Brain microvascular endothelial cell (primary cell): ENCODE measurements at regions not wholly inside any gene's neighbourhood (a gene's known extent, or its start where the extent isn't known, plus 50 kb on each side); places are given as distances from the start of the nearest gene placed in this dataset.
A peak's percentile ranks its signal among the peaks of the same experiment; 100 is the strongest.

Experiments used
- DNase-seq: peaks from one replicate; pipeline ENCODE4 v3.0.0-alpha.2; 2020
- H3K27ac ChIP-seq: fragments of 250-450 bp; sonication (Bioruptor Pico); 2 replicates; pipeline ENCODE4 v1.5.1; 2020; ENCODE audit warnings: mild to moderate bottlenecking, moderate library complexity
- H3K27me3 ChIP-seq: fragments of 250-450 bp; sonication (Bioruptor Pico); replicated peaks from 2 replicates; pipeline ENCODE4 v1.5.1; 2020; ENCODE audit warnings: mild to moderate bottlenecking
- H3K36me3 ChIP-seq: fragments of 250-450 bp; sonication (Bioruptor Pico); replicated peaks from 2 replicates; pipeline ENCODE4 v1.5.1; 2020; ENCODE audit warnings: mild to moderate bottlenecking
- H3K4me3 ChIP-seq: 2 replicates; pipeline ENCODE4 v1.5.1; 2011; ENCODE audit warnings: low read depth, mild to moderate bottlenecking, control low read depth, low read length, moderate library complexity
- in situ Hi-C: cut with HindIII; loops from 2 replicates; pipeline ENCODE4 v1.10.0; 2017; ENCODE audit warnings: low sequenced_read_pairs, low pct_ligation_motif_present
- TF ChIP-seq, protein P1 (sequence below): IDR thresholded peaks from 2 replicates; pipeline ENCODE4 v1.5.1; 2011; ENCODE audit warnings: low read depth, mild to moderate bottlenecking, moderate library complexity, low read length, control low read depth, inconsistent platforms; ENCODE audit errors: missing control alignments

DNA sequence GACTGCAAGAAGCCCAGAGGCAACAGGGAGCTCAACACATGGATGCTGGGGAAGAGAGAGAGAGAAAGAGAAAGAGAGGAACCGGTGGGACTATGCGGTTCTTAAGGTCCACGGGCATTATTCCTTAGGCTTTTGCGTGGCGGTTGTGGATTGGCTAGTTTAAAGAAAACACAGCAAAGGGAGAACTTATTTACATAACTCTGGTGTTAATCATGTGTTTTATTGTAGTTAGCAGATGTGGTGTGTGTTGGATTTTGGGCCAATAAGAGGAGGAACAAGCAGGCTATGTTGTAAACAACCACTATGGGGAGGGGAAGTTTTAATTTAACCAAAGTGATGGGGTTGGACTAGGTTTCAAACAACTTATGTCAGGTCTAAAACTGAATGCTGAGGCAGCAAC is 275.3 kb upstream of the KLF12 start:
- DNase-seq: no peak
- Histone ChIP-seq H3K36me3 (no peaks in the 10 kb centered on the region), H3K27ac (no peak overlapping the region), H3K4me3 (no peak overlapping the region), H3K27me3 (no peaks in the 10 kb centered on the region)
- TF ChIP-seq, protein P1, sequence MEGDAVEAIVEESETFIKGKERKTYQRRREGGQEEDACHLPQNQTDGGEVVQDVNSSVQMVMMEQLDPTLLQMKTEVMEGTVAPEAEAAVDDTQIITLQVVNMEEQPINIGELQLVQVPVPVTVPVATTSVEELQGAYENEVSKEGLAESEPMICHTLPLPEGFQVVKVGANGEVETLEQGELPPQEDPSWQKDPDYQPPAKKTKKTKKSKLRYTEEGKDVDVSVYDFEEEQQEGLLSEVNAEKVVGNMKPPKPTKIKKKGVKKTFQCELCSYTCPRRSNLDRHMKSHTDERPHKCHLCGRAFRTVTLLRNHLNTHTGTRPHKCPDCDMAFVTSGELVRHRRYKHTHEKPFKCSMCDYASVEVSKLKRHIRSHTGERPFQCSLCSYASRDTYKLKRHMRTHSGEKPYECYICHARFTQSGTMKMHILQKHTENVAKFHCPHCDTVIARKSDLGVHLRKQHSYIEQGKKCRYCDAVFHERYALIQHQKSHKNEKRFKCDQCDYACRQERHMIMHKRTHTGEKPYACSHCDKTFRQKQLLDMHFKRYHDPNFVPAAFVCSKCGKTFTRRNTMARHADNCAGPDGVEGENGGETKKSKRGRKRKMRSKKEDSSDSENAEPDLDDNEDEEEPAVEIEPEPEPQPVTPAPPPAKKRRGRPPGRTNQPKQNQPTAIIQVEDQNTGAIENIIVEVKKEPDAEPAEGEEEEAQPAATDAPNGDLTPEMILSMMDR: no peak
- in situ Hi-C loops: no loop called here

DNA sequence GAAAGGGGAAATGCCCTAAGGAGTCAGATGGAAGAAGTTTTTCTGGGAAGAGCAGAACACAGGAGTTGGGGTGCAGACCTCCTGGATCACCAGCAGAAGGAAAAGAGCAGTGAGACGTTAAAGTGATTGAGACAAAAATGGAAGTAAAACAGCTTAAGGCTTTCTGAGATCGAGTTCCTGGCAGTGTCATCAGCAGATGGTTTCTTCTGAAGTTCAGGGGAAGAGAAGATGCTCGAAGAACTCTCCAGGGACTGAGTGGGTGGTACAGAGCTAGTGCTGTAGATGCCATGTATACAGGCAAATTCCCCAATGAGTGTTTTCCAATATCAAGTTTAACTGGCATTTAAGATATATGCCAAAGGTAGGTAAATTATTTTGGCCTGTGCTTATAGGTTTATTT is 272.2 kb upstream of the KLF12 start:
- no peaks in the 10 kb centered on the region for H3K36me3 ChIP-seq
- in situ Hi-C loops: no loop called here
- no peak for DNase-seq
- no peak overlapping the region for H3K27ac ChIP-seq
- TF ChIP-seq, protein P1: no peak
- H3K4me3 ChIP-seq: no peak overlapping the region
- H3K27me3 ChIP-seq: no peaks in the 10 kb centered on the region

DNA sequence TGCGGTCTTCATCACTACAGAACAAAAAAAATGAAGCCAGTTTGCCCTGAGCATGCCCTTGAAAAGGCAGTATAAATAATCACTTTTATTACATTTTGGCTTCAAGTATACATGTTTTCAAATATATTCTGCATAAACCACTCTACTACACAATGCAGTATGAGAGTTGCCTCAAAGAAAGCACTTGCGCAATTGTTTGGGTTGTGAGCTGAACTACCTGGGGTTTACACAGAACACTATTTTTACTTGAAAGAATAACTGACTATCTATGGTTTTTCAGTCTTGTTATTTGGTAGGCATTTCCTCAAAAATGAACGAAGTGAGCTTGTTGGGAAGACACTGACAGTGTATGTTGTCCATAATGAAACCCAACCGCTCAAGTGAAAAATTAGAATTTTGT is 264.4 kb upstream of the KLF12 start:
- no peak for DNase-seq
- TF ChIP-seq, protein P1: no peak
- Histone ChIP-seq H3K27me3 (no peaks in the 10 kb centered on the region), H3K4me3 (no peak overlapping the region), H3K27ac (no peak overlapping the region), H3K36me3 (no peaks in the 10 kb centered on the region)
- in situ Hi-C loops: no loop called here

DNA sequence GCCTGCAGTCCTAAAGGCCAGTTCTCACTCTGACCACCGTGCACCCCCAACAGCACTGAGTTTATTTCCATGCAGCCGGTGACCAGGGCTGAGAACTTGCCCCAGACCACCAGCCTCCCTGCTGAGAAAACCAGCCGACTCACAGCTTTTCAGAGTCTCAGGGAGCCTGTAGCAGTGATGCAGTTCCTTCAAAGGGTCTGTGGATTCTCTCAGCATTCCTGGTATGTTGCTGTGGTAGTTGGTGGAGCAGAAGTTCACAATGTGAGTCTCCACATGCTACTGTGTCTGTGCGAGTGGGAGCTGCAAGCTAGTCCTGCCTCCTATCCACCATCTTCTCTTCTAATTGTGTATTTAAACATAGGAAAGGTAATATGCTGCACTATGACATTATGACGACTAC is 254.9 kb upstream of the KLF12 start:
- Histone ChIP-seq H3K4me3 (no peak overlapping the region), H3K36me3 (no peaks in the 10 kb centered on the region), H3K27me3 (no peaks in the 10 kb centered on the region), H3K27ac (no peak overlapping the region)
- in situ Hi-C loops: no loop called here
- TF ChIP-seq, protein P1: no peak
- peak; percentile 31 for DNase-seq

DNA sequence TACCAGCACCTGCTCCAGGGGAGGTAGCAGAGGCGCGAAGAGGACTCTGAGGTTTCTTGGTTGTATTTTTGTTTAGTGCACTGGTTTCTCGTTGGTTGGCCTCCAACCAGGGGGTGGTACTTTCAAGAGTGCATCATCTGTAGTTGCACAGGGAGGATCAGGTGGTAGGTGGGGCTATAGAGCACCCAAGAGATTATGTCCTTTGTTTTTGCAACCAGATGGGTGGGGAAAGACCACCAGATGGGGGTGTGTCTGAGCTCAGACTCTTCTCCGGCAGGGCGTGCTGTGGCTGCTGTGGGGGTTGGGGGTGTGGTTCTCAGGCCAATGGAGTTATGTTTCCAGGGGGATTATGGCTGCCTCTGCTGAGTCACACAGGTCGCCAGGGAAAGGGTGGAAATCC is 254.4 kb upstream of the KLF12 start:
- TF ChIP-seq, protein P1: no peak
- H3K27ac ChIP-seq: no peak overlapping the region
- no peak overlapping the region for H3K4me3 ChIP-seq
- no peaks in the 10 kb centered on the region for H3K27me3 ChIP-seq
- H3K36me3 ChIP-seq: no peaks in the 10 kb centered on the region
- in situ Hi-C loops: no loop called here
- no peak for DNase-seq

DNA sequence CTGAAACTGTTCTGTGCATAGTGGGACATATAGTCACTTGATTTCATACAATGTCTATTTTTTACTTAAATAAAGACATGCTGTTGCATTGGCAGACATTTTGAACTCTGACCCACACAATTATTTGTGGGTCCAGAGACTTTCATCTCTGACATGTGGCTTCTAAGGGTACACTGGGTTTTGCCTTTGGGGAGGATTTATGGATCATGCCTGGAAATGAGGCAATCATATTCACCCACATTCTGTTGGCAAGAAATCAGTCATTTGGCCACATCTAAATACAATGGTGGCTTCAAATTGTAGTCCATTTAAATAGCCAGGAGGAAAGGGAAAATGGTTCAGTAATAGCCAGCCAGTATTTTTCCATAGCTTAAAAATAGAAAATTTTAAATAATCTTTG is 238.3 kb upstream of the KLF12 start:
- in situ Hi-C loops: no loop called here
- Histone ChIP-seq H3K36me3 (no peaks in the 10 kb centered on the region), H3K27me3 (no peaks in the 10 kb centered on the region), H3K27ac (no peak overlapping the region), H3K4me3 (no peak overlapping the region)
- DNase-seq: no peak
- TF ChIP-seq, protein P1: no peak
